H9 (cell line): ENCODE measurements at regions not wholly inside any gene's neighbourhood (a gene's known extent, or its start where the extent isn't known, plus 50 kb on each side); places are given as distances from the start of the nearest gene placed in this dataset.

Experiments
- DNase-seq: peaks from one replicate; pipeline ENCODE4 v3.0.0-alpha.2; 2017
- H2AFZ ChIP-seq: one replicate; pipeline ENCODE4 v1.6.1; 2013; ENCODE audit warnings: mild to moderate bottlenecking, low read length, control low read depth, moderate library complexity
- H2AK5ac ChIP-seq: 2 replicates; pipeline ENCODE4 v1.6.1; 2013; ENCODE audit warnings: low read length, control low read depth, mixed read lengths; ENCODE audit not compliant: insufficient read length
- H2BK120ac ChIP-seq: one replicate; pipeline ENCODE4 v1.6.1; 2013; ENCODE audit warnings: low read depth, mild to moderate bottlenecking, low read length, control low read depth, inconsistent platforms; ENCODE audit not compliant: poor library complexity, severe bottlenecking
- H2BK12ac ChIP-seq: 2 replicates; pipeline ENCODE4 v1.6.1; 2013; ENCODE audit warnings: low read length, control low read depth, mixed read lengths, low read depth; ENCODE audit not compliant: insufficient read length
- H2BK15ac ChIP-seq: 2 replicates; pipeline ENCODE4 v1.6.1; 2013; ENCODE audit warnings: low read depth, low read length, control low read depth
- H2BK20ac ChIP-seq: one replicate; pipeline ENCODE4 v1.6.1; 2013; ENCODE audit warnings: low read depth, mild to moderate bottlenecking, low read length, control low read depth, inconsistent platforms; ENCODE audit not compliant: poor library complexity, severe bottlenecking
- H2BK5ac ChIP-seq: 2 replicates; pipeline ENCODE4 v1.6.1; 2013; ENCODE audit warnings: low read length, control low read depth, mixed read lengths; ENCODE audit not compliant: insufficient read length
- H3K14ac ChIP-seq: 2 replicates; pipeline ENCODE4 v1.6.1; 2013; ENCODE audit warnings: low read length, control low read depth; ENCODE audit not compliant: insufficient read depth
- H3K18ac ChIP-seq: 2 replicates; pipeline ENCODE4 v1.6.1; 2013; ENCODE audit warnings: low read depth, mild to moderate bottlenecking, mixed read lengths, low read length, control low read depth; ENCODE audit not compliant: insufficient read length
- H3K23ac ChIP-seq: 2 replicates; pipeline ENCODE4 v1.6.1; 2013; ENCODE audit warnings: low read length, control low read depth, mixed read lengths, low read depth; ENCODE audit not compliant: insufficient read length
- H3K23me2 ChIP-seq: 2 replicates; pipeline ENCODE4 v1.6.1; 2013; ENCODE audit warnings: low read depth, mild to moderate bottlenecking, mixed read lengths, low read length, control low read depth; ENCODE audit not compliant: insufficient read length, poor library complexity, severe bottlenecking
- H3K27ac ChIP-seq: 2 replicates; pipeline ENCODE4 v1.5.1; 2013; ENCODE audit warnings: low read length, control low read depth, mixed read lengths, low read depth; ENCODE audit not compliant: insufficient read length
- H3K27me3 ChIP-seq: 2 replicates; pipeline ENCODE4 v1.6.1; 2013; ENCODE audit warnings: low read length, control low read depth, inconsistent platforms; ENCODE audit not compliant: insufficient read depth
- H3K4ac ChIP-seq: 2 replicates; pipeline ENCODE4 v1.6.1; 2013; ENCODE audit warnings: low read depth, mild to moderate bottlenecking, control low read depth, inconsistent platforms, low read length, moderate library complexity
- H3K4me1 ChIP-seq: 2 replicates; pipeline ENCODE4 v1.6.1; 2013; ENCODE audit warnings: low read length, control low read depth, inconsistent platforms; ENCODE audit not compliant: insufficient read depth
- H3K4me2 ChIP-seq: 2 replicates; pipeline ENCODE4 v1.6.1; 2013; ENCODE audit warnings: low read length, control low read depth, mixed read lengths; ENCODE audit not compliant: insufficient read length, insufficient read depth
- H3K56ac ChIP-seq: 2 replicates; pipeline ENCODE4 v1.6.1; 2013; ENCODE audit warnings: low read depth, mild to moderate bottlenecking, mixed read lengths, low read length, control low read depth; ENCODE audit not compliant: insufficient read length
- H3K79me1 ChIP-seq: 2 replicates; pipeline ENCODE4 v1.6.1; 2013; ENCODE audit warnings: low read depth, mild to moderate bottlenecking, moderate library complexity, low read length, control low read depth, inconsistent platforms; ENCODE audit not compliant: insufficient read depth, poor library complexity, severe bottlenecking
- H3K79me2 ChIP-seq: 2 replicates; pipeline ENCODE4 v1.6.1; 2013; ENCODE audit warnings: low read length, control low read depth, inconsistent platforms; ENCODE audit not compliant: insufficient read depth
- H3K9ac ChIP-seq: 2 replicates; pipeline ENCODE4 v1.6.1; 2013; ENCODE audit warnings: low read length, control low read depth, mixed read lengths; ENCODE audit not compliant: insufficient read length; ENCODE audit errors: extremely low read depth
- H3K9me3 ChIP-seq: one replicate; pipeline ENCODE4 v1.6.1; 2013; ENCODE audit warnings: low read depth, low read length, inconsistent platforms; ENCODE audit not compliant: control insufficient read depth
- H3T11ph ChIP-seq: one replicate; pipeline ENCODE4 v1.6.1; 2013; ENCODE audit warnings: mild to moderate bottlenecking, low read length, control low read depth, inconsistent platforms
- H4K20me1 ChIP-seq: one replicate; pipeline ENCODE4 v1.6.1; 2013; ENCODE audit not compliant: control insufficient read depth, insufficient read length, insufficient read depth
- H4K5ac ChIP-seq: 2 replicates; pipeline ENCODE4 v1.6.1; 2013; ENCODE audit warnings: low read depth, mild to moderate bottlenecking, mixed read lengths, low read length, control low read depth; ENCODE audit not compliant: insufficient read length
- H4K8ac ChIP-seq: replicated peaks from 2 replicates; pipeline ENCODE4 v1.6.1; 2013; ENCODE audit warnings: low read length, control low read depth, mixed read lengths, low read depth; ENCODE audit not compliant: insufficient read length
- H4K91ac ChIP-seq: 2 replicates; pipeline ENCODE4 v1.6.1; 2013; ENCODE audit warnings: low read depth, mild to moderate bottlenecking, moderate library complexity, mixed read lengths, low read length, control low read depth; ENCODE audit not compliant: insufficient read length
- H3K27ac Mint-ChIP-seq, 3 experiments: 2 replicates in 2 of 3; 3 replicates in 1 of 3; pipeline ENCODE4 v1.8.0; 2020 to 2021; ENCODE audit warnings: mixed read lengths in 3 of 3, mild to moderate bottlenecking in 1 of 3, moderate library complexity in 1 of 3
- H3K27me3 Mint-ChIP-seq: 2 replicates; pipeline ENCODE4 v1.8.0; 2021; ENCODE audit warnings: low read depth, mild to moderate bottlenecking, moderate library complexity, mixed read lengths
- H3K36me3 Mint-ChIP-seq, 3 experiments: 2 replicates in 2 of 3; 3 replicates in 1 of 3; pipeline ENCODE4 v1.8.0; 2020 to 2021; ENCODE audit warnings: low read depth in 3 of 3, mixed read lengths in 3 of 3; ENCODE audit not compliant: insufficient read depth in 1 of 3
- H3K4me1 Mint-ChIP-seq, 2 experiments: 2 replicates each; pipeline ENCODE4 v1.8.0; 2020; ENCODE audit warnings: mixed read lengths in 2 of 2
- H3K4me3 Mint-ChIP-seq, 2 experiments: 2 replicates in 1 of 2; 3 replicates in 1 of 2; pipeline ENCODE4 v1.8.0; 2020 to 2021; ENCODE audit warnings: mild to moderate bottlenecking in 2 of 2, mixed read lengths in 2 of 2, moderate library complexity in 1 of 2
- H3K9me3 Mint-ChIP-seq, 2 experiments: 2 replicates in 1 of 2; 3 replicates in 1 of 2; pipeline ENCODE4 v1.8.0; 2020; ENCODE audit warnings: mild to moderate bottlenecking in 2 of 2, mixed read lengths in 2 of 2, moderate library complexity in 1 of 2
- CTCF ChIP-seq: fragments of 200-600 bp; sonication (generic); conservative IDR thresholded peaks from 3 replicates; pipeline ENCODE4 v1.8.0; 2021; ENCODE audit warnings: antibody characterized with exemption, mild to moderate bottlenecking
- WGBS: extraction: QIAGEN DNeasy Blood & Tissue Kit; methylation state at CpG from one replicate; pipeline ENCODE4 v1.1.7; 2013; ENCODE audit warnings: missing lambda C conversion rate, low lambda C conversion rate, mixed read lengths; ENCODE audit not compliant: insufficient read length; ENCODE audit errors: extremely low coverage; 5-methylcytosine and 5-hydroxymethylcytosine counted together

- H3T11ph ChIP-seq = no peak overlapping the region
- H4K5ac ChIP-seq = no peak overlapping the region
- H2BK5ac ChIP-seq = no peak overlapping the region
- peaks cover 20 to 28% of the 10 kb centered on the region in 2 experiments for H3K4me1 Mint-ChIP-seq
- DNase-seq = no peak
- H2AFZ ChIP-seq = no peak overlapping the region
- no peaks in the 10 kb centered on the region for H3K79me1 ChIP-seq
- H3K27ac ChIP-seq = no peak overlapping the region
- no peak overlapping the region for H2BK20ac ChIP-seq
- no peak overlapping the region for H3K4me2 ChIP-seq
- H3K56ac ChIP-seq = no peak overlapping the region
- peaks cover 5% of the 10 kb centered on the region; the same call in 1 of the 2 replicates for H3K4me1 ChIP-seq
- 0 out of 7 replicates have a peak overlapping the region, but pooled peaks of 1 of the 3 experiments have one; percentile 44 for H3K27ac Mint-ChIP-seq
- no peak overlapping the region for H3K4me3 Mint-ChIP-seq
- no peaks in the 10 kb centered on the region for H3K79me2 ChIP-seq
- no peaks in the 10 kb centered on the region for H3K9me3 ChIP-seq
- H3K4ac ChIP-seq = no peak overlapping the region
- H3K9ac ChIP-seq = no peak overlapping the region
- no peak overlapping the region for H4K91ac ChIP-seq
- H2BK12ac ChIP-seq = no peak overlapping the region
- H4K20me1 ChIP-seq = no peaks in the 10 kb centered on the region
- H3K27me3 ChIP-seq = no peaks in the 10 kb centered on the region
- H2BK120ac ChIP-seq = no peak overlapping the region
- TF ChIP-seq CTCF = no peak
- no peak overlapping the region for H3K14ac ChIP-seq
- H3K9me3 Mint-ChIP-seq = peaks cover 0 to 6% of the 10 kb centered on the region in 2 experiments; a peak in 3 of 5 replicates
- no peaks in the 10 kb centered on the region for H3K23me2 ChIP-seq
- H3K18ac ChIP-seq = no peak overlapping the region
- H2BK15ac ChIP-seq = no peak overlapping the region
- no peak overlapping the region for H2AK5ac ChIP-seq
- H4K8ac ChIP-seq = no peak overlapping the region
- H3K23ac ChIP-seq = no peak overlapping the region
- H3K27me3 Mint-ChIP-seq = no peaks in the 10 kb centered on the region
- peaks cover 0 to 7% (median 2%) of the 10 kb centered on the region in 3 experiments; a peak in 2 of 7 replicates for H3K36me3 Mint-ChIP-seq
- WGBS = no CpG with 5 or more reads among the region's 4 CpGs
These were observed 1756.9 kb upstream of the TENM3 start for GRCh38 chr4:180486342-180486741.
